ENCODE measurements at regions not wholly inside any gene's neighbourhood (a gene's known extent, or its start where the extent isn't known, plus 50 kb on each side); places are given as distances from the start of the nearest gene placed in this dataset.

DNA sequence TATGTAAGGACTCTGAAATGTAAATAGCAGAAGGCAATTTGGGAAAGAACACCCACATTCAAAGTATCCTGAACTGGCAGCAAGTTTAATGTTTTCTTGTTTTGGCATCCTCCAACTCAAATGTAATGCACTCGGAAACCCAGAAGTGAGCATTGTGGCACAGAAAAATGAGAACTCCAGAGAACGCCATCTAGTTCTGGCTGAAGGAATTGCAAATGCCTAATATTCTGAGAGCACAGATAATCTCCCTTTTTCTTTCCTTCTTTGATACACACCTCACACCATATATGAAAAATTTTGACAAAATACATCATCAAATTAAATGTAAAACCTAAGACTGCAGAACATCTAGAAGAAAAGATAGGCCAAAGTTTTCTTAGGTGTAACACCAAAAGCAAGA lies 52.1 kb downstream of the PWWP3B start:
- Mint-ChIP-seq H3K27ac (ENCODE audit: unreplicated experiment) (no peak overlapping the region), H3K27me3 (ENCODE audit: low read depth) (no peaks in the 10 kb centered on the region), H3K9me3 (ENCODE audit: low read depth) (peaks cover 11% of the 10 kb centered on the region), H3K36me3 (ENCODE audit: low read depth) (no peaks in the 10 kb centered on the region), H3K4me3 (ENCODE audit: unreplicated experiment) (no peak overlapping the region), H3K4me1 (ENCODE audit: low read depth) (no peaks in the 10 kb centered on the region)
- DNase-seq (ENCODE audit: low spot score) = no peak
- TF ChIP-seq, protein P1, sequence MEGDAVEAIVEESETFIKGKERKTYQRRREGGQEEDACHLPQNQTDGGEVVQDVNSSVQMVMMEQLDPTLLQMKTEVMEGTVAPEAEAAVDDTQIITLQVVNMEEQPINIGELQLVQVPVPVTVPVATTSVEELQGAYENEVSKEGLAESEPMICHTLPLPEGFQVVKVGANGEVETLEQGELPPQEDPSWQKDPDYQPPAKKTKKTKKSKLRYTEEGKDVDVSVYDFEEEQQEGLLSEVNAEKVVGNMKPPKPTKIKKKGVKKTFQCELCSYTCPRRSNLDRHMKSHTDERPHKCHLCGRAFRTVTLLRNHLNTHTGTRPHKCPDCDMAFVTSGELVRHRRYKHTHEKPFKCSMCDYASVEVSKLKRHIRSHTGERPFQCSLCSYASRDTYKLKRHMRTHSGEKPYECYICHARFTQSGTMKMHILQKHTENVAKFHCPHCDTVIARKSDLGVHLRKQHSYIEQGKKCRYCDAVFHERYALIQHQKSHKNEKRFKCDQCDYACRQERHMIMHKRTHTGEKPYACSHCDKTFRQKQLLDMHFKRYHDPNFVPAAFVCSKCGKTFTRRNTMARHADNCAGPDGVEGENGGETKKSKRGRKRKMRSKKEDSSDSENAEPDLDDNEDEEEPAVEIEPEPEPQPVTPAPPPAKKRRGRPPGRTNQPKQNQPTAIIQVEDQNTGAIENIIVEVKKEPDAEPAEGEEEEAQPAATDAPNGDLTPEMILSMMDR (IDR thresholded peaks at IDR 0.05) = peak; percentile 68

DNA sequence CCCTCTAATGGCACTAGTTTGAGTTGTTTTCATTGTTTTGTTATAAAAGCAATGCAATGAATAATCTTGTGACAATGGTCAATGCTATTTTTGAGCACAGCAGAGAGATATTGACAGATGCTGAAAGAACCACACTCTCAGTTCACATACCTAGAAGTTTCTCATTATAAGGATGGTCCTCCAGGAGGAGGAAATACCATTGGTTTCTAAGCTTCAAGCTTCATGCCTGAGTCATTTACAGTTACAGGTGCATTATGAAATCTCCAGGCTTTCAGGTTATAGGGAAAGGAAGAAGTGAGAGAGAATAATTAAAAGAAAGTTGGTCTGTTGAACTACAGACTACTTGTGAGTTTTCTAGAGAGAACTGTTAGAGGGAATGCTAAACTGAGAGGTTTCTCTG lies 75.3 kb downstream of the PWWP3B start:
- no peak for DNase-seq (ENCODE audit: low spot score)
- H3K36me3 Mint-ChIP-seq (ENCODE audit: low read depth) = no peaks in the 10 kb centered on the region
- no peak overlapping the region for H3K27ac Mint-ChIP-seq (ENCODE audit: unreplicated experiment)
- H3K4me1 Mint-ChIP-seq (ENCODE audit: low read depth) = no peaks in the 10 kb centered on the region
- TF ChIP-seq, protein P1 (IDR thresholded peaks at IDR 0.05) = no peak
- peaks cover 13% of the 10 kb centered on the region for H3K9me3 Mint-ChIP-seq (ENCODE audit: low read depth)
- no peak overlapping the region for H3K4me3 Mint-ChIP-seq (ENCODE audit: unreplicated experiment)
- H3K27me3 Mint-ChIP-seq (ENCODE audit: low read depth) = no peaks in the 10 kb centered on the region

DNA sequence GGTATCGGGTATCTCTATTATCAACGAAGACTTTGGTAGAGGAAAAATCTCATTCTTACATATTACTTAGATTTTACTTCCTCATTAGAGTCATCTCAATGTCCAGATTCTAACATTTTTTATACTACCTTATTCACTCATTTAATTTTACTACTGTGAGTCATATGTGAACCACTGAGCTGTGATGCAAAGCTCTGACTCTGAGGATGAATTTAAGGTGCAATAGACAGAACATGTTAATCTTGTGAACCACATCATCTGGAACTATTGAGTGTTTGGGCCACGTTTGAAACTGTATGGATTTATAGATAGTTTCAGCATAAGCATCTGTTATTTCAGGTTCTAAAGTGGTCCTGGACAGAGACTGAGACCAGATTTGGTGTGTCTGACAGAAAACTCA lies 78.4 kb downstream of the PWWP3B start:
- Mint-ChIP-seq H3K27me3 (ENCODE audit: low read depth) (no peaks in the 10 kb centered on the region), H3K27ac (ENCODE audit: unreplicated experiment) (no peak overlapping the region), H3K9me3 (ENCODE audit: low read depth) (peaks cover 11% of the 10 kb centered on the region), H3K4me3 (ENCODE audit: unreplicated experiment) (no peak overlapping the region), H3K4me1 (ENCODE audit: low read depth) (no peaks in the 10 kb centered on the region), H3K36me3 (ENCODE audit: low read depth) (no peaks in the 10 kb centered on the region)
- TF ChIP-seq, protein P1 (IDR thresholded peaks at IDR 0.05) = no peak
- no peak for DNase-seq (ENCODE audit: low spot score)

DNA sequence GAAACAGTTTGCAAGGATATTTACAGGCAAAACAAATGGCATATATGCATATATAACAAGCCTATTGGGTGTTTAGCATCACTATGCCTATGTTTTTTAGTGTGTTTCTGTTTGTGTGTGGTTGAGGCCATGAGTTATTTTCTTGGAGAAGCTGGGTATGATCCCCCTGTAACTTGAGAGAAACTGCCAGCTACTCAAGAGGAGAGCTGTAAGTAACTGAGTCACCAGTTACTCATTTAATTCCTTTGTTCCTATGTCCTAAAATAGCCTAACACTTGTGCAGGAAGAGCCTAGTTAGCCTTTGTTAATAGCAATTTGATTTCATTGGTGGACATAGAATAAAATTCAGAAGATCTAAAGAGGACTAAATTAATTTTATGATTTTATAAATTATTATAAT lies 79.1 kb downstream of the PWWP3B start:
- H3K27me3 Mint-ChIP-seq (ENCODE audit: low read depth) = no peaks in the 10 kb centered on the region
- no peak for DNase-seq (ENCODE audit: low spot score)
- H3K36me3 Mint-ChIP-seq (ENCODE audit: low read depth) = no peaks in the 10 kb centered on the region
- no peak overlapping the region for H3K27ac Mint-ChIP-seq (ENCODE audit: unreplicated experiment)
- H3K4me3 Mint-ChIP-seq (ENCODE audit: unreplicated experiment) = no peak overlapping the region
- no peaks in the 10 kb centered on the region for H3K4me1 Mint-ChIP-seq (ENCODE audit: low read depth)
- peaks cover 16% of the 10 kb centered on the region for H3K9me3 Mint-ChIP-seq (ENCODE audit: low read depth)
- TF ChIP-seq, protein P1 (IDR thresholded peaks at IDR 0.05) = no peak

DNA sequence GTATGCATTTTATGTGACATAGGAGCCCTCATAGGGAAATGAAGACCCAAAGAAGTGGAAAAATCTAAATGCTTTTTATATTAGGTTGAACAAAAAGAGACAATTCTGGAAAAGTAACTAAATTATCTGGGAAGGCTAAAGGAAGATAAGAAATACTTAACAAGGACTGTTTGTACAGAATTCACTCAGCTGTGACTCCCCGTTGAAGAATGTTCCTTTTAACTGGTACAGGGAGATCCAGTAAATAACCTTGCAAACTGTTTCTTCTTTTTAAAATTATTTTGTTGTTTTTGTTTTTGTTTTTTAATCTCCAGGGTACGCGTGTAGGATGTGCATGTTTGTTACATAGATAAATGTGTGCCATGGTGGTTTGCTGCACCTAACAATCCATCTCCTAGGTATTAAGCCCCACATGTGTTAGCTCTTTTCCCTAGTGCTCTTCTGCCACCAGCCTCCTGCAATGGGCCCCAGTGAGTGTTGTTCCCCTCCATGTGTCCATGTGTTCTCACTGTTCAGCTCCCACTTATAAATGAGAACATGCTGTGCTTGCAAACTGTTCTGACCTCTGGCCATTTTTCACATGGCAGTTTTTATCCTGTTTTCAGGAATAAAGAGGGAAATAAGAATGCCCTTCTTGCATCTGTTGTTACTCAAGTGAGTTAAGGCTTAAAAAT lies 81.7 kb downstream of the PWWP3B start:
- TF ChIP-seq, protein P1 (IDR thresholded peaks at IDR 0.05) = no peak
- H3K27me3 Mint-ChIP-seq (ENCODE audit: low read depth) = no peaks in the 10 kb centered on the region
- no peaks in the 10 kb centered on the region for H3K4me1 Mint-ChIP-seq (ENCODE audit: low read depth)
- no peak overlapping the region for H3K4me3 Mint-ChIP-seq (ENCODE audit: unreplicated experiment)
- no peak overlapping the region for H3K27ac Mint-ChIP-seq (ENCODE audit: unreplicated experiment)
- no peaks in the 10 kb centered on the region for H3K36me3 Mint-ChIP-seq (ENCODE audit: low read depth)
- peaks cover 18% of the 10 kb centered on the region for H3K9me3 Mint-ChIP-seq (ENCODE audit: low read depth)
- no peak for DNase-seq (ENCODE audit: low spot score)
